DOHH2 (cell line): ENCODE measurements at regions not wholly inside any gene's neighbourhood (a gene's known extent, or its start where the extent isn't known, plus 50 kb on each side); places are given as distances from the start of the nearest gene placed in this dataset.

Experiments
- EZH2phosphoT487 ChIP-seq: fragments of 200-600 bp; sonication (generic); IDR thresholded peaks from 2 replicates; pipeline ENCODE4 v1.6.1; 2017; ENCODE audit warnings: borderline replicate concordance, mild to moderate bottlenecking, antibody characterized with exemption, low read length, moderate library complexity, mixed read lengths
- TF ChIP-seq, protein P1 (sequence below): fragments of 200-600 bp; sonication (generic); IDR thresholded peaks from one replicate; pipeline ENCODE4 v1.5.1; 2014; ENCODE audit warnings: antibody characterized with exemption, mild to moderate bottlenecking, low read depth, low read length; ENCODE audit not compliant: poor library complexity, severe bottlenecking

DNA sequence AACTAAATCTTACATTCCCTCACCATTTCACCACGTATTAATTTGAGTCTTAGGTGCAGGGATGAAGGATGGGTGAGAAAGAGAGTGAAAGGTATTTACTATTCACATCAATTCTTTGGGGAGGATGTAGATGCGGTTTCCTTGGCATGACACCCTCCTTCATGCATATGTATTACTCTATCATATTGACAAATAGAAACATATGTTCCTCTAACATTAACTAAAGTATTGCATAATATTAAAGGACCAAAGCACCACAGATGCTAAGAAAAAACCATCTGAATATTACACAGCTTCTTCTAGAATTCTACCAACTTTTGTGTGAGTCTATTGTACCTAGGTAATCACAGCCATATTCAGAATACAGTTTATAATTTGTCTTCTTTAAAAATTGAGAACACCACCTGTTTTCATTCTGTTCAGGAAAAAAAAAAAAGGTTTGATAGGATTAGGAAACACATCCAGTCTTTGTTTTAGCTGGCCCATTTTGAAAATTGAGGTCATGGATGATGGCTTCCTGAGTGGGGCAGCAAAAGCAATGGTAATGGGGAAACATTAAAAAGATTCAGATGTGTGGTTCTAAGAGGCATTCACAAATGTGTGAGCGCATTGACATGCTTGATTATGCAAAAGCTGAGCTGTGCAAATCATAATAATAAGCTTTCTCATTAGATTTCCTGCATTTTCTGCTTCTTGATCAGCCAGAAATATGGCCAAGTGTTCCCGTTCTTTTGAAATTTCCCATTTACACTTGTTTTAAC, 1011.5 kb upstream of the NUDT12 start:
- TF ChIP-seq, protein P1, sequence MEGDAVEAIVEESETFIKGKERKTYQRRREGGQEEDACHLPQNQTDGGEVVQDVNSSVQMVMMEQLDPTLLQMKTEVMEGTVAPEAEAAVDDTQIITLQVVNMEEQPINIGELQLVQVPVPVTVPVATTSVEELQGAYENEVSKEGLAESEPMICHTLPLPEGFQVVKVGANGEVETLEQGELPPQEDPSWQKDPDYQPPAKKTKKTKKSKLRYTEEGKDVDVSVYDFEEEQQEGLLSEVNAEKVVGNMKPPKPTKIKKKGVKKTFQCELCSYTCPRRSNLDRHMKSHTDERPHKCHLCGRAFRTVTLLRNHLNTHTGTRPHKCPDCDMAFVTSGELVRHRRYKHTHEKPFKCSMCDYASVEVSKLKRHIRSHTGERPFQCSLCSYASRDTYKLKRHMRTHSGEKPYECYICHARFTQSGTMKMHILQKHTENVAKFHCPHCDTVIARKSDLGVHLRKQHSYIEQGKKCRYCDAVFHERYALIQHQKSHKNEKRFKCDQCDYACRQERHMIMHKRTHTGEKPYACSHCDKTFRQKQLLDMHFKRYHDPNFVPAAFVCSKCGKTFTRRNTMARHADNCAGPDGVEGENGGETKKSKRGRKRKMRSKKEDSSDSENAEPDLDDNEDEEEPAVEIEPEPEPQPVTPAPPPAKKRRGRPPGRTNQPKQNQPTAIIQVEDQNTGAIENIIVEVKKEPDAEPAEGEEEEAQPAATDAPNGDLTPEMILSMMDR: no peak
- no peak for TF ChIP-seq EZH2phosphoT487
